Lower leg skin (tissue), 3 donors: ENCODE measurements at regions not wholly inside any gene's neighbourhood (a gene's known extent, or its start where the extent isn't known, plus 50 kb on each side); places are given as distances from the start of the nearest gene placed in this dataset.

Experiments used
- POLR2A ChIP-seq, 2 donors: fragments of 450-650 bp; IDR thresholded peaks; one replicate each; pipeline ENCODE4 v1.6.1; 2016 to 2017; ENCODE audit warnings: antibody characterized with exemption in 2 of 2, mild to moderate bottlenecking in 1 of 2, moderate library complexity in 1 of 2
- TF ChIP-seq, protein P1 (sequence below), 3 donors: fragments of 450-650 bp; IDR thresholded peaks; one replicate each; pipeline ENCODE4 v1.5.1; 2016; ENCODE audit warnings: antibody characterized with exemption in 3 of 3, mild to moderate bottlenecking in 3 of 3, moderate library complexity in 2 of 3

DNA sequence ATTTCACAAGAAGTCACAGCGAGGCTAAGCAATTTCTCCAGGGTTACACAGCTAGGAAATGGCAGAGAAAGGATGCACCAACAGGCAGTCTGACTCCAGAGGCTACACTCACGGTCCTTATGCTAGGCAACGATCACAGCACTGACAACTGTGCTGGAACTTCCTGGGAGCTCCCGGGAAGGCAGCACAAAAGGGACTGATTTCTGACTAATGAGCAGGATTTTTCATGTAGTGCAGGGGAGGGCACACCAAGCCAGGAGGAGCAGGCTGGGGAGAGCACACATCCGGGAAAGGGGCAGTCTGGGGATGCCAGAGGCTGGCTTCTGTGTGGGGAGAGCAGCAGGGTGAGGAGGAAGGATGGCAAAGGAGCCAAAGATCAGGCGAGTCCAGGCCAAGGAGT lies 486.7 kb downstream of the OMA1 start:
- no peak for TF ChIP-seq POLR2A (IDR thresholded peaks at IDR 0.05)
- TF ChIP-seq, protein P1, sequence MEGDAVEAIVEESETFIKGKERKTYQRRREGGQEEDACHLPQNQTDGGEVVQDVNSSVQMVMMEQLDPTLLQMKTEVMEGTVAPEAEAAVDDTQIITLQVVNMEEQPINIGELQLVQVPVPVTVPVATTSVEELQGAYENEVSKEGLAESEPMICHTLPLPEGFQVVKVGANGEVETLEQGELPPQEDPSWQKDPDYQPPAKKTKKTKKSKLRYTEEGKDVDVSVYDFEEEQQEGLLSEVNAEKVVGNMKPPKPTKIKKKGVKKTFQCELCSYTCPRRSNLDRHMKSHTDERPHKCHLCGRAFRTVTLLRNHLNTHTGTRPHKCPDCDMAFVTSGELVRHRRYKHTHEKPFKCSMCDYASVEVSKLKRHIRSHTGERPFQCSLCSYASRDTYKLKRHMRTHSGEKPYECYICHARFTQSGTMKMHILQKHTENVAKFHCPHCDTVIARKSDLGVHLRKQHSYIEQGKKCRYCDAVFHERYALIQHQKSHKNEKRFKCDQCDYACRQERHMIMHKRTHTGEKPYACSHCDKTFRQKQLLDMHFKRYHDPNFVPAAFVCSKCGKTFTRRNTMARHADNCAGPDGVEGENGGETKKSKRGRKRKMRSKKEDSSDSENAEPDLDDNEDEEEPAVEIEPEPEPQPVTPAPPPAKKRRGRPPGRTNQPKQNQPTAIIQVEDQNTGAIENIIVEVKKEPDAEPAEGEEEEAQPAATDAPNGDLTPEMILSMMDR (IDR thresholded peaks at IDR 0.05) = no peak
